Sigmoid colon (tissue), 6 donors: ENCODE measurements at regions not wholly inside any gene's neighbourhood (a gene's known extent, or its start where the extent isn't known, plus 50 kb on each side); places are given as distances from the start of the nearest gene placed in this dataset.
A peak's percentile ranks its signal among the peaks of the same experiment; 100 is the strongest.

Source experiments
- DNase-seq: peaks from one replicate; pipeline ENCODE4 v3.0.0-alpha.2; 2019
- H3K27ac ChIP-seq, 4 donors: fragments of 200-600 bp; sonication (generic); one replicate each; pipeline ENCODE4 v1.5.1; 2016 to 2019; ENCODE audit warnings: mild to moderate bottlenecking in 1 of 4
- H3K27me3 ChIP-seq, 3 donors: fragments of 200-600 bp; sonication (generic); one replicate each; pipeline ENCODE4 v1.5.1; 2019; ENCODE audit warnings: mild to moderate bottlenecking in 1 of 3
- H3K36me3 ChIP-seq, 4 donors: fragments of 200-600 bp; sonication (generic); one replicate each; pipeline ENCODE4 v1.5.1; 2016 to 2019
- H3K4me1 ChIP-seq, 4 donors: fragments of 200-600 bp; sonication (generic); one replicate each; pipeline ENCODE4 v1.5.1; 2017 to 2019
- H3K4me3 ChIP-seq, 4 donors: fragments of 200-600 bp; sonication (generic); one replicate each; pipeline ENCODE4 v1.5.1; 2017 to 2019; ENCODE audit warnings: mild to moderate bottlenecking in 2 of 4, moderate library complexity in 1 of 4
- H3K9me3 ChIP-seq, 4 donors: fragments of 200-600 bp in 3 of 4; sonication (generic) in 3 of 4; one replicate each; pipeline versions ENCODE4 v1.5.1 to v1.6.1; 2013 to 2019
- EP300 ChIP-seq, 4 donors: sonication (generic); formaldehyde crosslinking; IDR thresholded peaks; one replicate each; pipeline ENCODE4 v1.6.1; 2017; ENCODE audit warnings: antibody characterized with exemption in 4 of 4
- POLR2A ChIP-seq, 2 donors: fragments of 450-650 bp; IDR thresholded peaks; one replicate each; pipeline ENCODE4 v1.6.1; 2016; ENCODE audit warnings: antibody characterized with exemption in 2 of 2, mild to moderate bottlenecking in 2 of 2, moderate library complexity in 2 of 2
- POLR2AphosphoS5 ChIP-seq, 4 donors: sonication (generic); formaldehyde crosslinking; IDR thresholded peaks; one replicate each; pipeline ENCODE4 v1.6.1; 2017; ENCODE audit warnings: antibody characterized with exemption in 4 of 4
- WGBS, 2 donors: extraction: QIAGEN DNeasy Blood & Tissue Kit; methylation state at CpG; one replicate each; pipeline ENCODE4 v1.1.7; 2013; 5-methylcytosine and 5-hydroxymethylcytosine counted together
- intact Hi-C: fragments of 100-400 bp; cut with DNase I; formaldehyde crosslinking; loops from one replicate; pipeline ENCODE4 v1.15.1; 2023
- TF ChIP-seq, protein P1 (sequence below), 4 experiments: fragments of 450-650 bp in 3 of 4; fragments of 200-600 bp in 1 of 4; IDR thresholded peaks; one replicate each; pipeline ENCODE4 v1.5.1; 2016 to 2019; ENCODE audit warnings: antibody characterized with exemption in 4 of 4, mild to moderate bottlenecking in 3 of 4, moderate library complexity in 2 of 4
- donor health status: healthy with polysubstance abuse.
- donor health status: healthy.

DNA sequence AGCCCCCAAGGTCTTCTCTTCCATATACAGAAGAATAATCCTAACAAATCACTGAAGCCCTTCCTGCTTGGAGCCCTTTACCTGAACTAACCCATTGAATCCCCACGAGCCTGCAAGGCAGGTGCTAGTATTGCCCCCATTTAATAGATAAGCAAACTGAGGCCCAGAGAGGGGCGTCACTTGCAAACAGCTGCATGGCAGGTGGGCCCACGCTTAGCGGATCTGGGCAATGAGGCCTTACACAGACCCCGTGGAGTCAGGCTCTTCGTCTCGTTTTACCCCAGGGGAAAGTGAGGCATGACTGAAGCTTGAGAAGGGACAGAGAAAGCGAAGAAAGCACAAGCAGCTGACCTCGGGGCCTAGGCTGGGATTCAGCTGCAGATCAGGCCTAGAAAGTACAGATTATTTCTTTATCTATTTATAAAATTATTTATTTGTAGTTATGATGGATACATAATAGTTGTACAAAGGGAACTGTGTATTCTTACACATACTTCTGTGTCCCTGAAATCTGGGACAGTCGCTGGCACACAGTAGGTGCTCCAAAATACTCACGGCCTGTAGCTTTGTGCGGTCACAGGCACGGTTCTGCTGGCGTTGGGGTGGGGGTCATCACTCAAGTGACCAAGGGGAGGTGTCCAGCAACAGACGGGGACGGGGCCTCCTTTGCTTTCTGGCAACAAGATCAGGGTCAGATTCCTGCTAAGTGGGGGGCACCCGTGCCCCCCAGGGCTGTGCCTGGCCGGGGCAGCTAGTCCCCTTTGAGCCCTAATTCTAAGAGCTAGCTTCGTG, 223.2 kb upstream of the GSE1 start:
- no peak for TF ChIP-seq EP300 (IDR thresholded peaks at IDR 0.05)
- TF ChIP-seq POLR2AphosphoS5 (IDR thresholded peaks at IDR 0.05): no peak
- TF ChIP-seq, protein P1, sequence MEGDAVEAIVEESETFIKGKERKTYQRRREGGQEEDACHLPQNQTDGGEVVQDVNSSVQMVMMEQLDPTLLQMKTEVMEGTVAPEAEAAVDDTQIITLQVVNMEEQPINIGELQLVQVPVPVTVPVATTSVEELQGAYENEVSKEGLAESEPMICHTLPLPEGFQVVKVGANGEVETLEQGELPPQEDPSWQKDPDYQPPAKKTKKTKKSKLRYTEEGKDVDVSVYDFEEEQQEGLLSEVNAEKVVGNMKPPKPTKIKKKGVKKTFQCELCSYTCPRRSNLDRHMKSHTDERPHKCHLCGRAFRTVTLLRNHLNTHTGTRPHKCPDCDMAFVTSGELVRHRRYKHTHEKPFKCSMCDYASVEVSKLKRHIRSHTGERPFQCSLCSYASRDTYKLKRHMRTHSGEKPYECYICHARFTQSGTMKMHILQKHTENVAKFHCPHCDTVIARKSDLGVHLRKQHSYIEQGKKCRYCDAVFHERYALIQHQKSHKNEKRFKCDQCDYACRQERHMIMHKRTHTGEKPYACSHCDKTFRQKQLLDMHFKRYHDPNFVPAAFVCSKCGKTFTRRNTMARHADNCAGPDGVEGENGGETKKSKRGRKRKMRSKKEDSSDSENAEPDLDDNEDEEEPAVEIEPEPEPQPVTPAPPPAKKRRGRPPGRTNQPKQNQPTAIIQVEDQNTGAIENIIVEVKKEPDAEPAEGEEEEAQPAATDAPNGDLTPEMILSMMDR (IDR thresholded peaks at IDR 0.05): no peak
- no peak for TF ChIP-seq POLR2A (IDR thresholded peaks at IDR 0.05)
- H3K4me1 ChIP-seq: peaks cover 0 to 56% (median 44%) of the 10 kb centered on the region in 4 donors
- intact Hi-C loops: loop anchor here (10.0 kb wide), 1 partner anchor 325 kb away; no protein-coding TSS in a partner anchor
- peak; percentile 67 for DNase-seq
- H3K4me3 ChIP-seq: no peak overlapping the region
- no peaks in the 10 kb centered on the region for H3K36me3 ChIP-seq
- no peaks in the 10 kb centered on the region for H3K27me3 ChIP-seq
- 63 to 81% methylated on average over 19 of the region's 19 CpGs for WGBS, 2 donors
- H3K27ac ChIP-seq: peak overlapping the region; percentile 81 to 91 (median 86)
- H3K9me3 ChIP-seq: no peaks in the 10 kb centered on the region

DNA sequence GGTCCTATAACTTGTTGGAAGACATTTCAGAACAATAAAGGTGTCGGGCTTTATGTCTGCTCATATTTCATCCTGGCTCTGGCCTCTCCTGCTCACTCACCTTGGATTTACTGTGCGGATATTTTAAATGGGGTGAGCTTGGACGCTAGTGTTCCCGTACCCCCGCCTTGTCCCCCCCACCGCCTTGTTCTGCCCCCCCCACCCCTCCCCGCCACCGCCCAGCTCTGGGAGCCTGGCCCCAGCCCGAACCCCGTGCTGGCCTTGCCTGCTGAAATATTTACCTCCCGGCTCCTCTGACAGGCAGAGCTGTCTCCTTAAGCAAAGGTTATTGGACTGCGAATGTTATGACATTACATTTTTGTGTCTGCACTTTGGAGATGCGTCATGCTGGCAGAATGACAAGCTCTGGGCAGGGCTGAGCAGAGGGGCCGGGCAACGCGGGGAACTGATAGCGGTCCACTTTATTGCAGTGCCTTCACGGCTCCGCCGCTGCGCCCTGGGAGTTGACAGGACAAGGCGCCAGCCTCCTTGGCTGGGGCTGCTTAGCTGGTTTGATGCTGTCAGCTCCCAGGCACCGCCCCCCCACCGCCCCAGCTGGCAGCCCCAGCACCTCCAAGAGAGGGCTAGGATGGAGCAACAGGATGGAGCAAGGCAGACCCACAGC, 222.5 kb upstream of the GSE1 start:
- peak overlapping the region; percentile 81 to 91 (median 86) for H3K27ac ChIP-seq
- no peaks in the 10 kb centered on the region for H3K36me3 ChIP-seq
- peak; percentile 96 for DNase-seq
- H3K27me3 ChIP-seq: no peaks in the 10 kb centered on the region
- no peak overlapping the region for H3K4me3 ChIP-seq
- intact Hi-C loops: loop anchor here (10.0 kb wide), 1 partner anchor 324 kb away; no protein-coding TSS in a partner anchor
- peaks cover 0 to 57% (median 50%) of the 10 kb centered on the region in 4 donors for H3K4me1 ChIP-seq
- H3K9me3 ChIP-seq: no peaks in the 10 kb centered on the region
- TF ChIP-seq EP300 (IDR thresholded peaks at IDR 0.05) (peak in 2 of 4 donors; percentile 30 to 41), POLR2AphosphoS5 (IDR thresholded peaks at IDR 0.05) (peak; percentile 24 to 80 (median 70)), POLR2A (IDR thresholded peaks at IDR 0.05) (no peak)
- WGBS, 2 donors: 17 to 62% methylated on average over 24 of the region's 24 CpGs

DNA sequence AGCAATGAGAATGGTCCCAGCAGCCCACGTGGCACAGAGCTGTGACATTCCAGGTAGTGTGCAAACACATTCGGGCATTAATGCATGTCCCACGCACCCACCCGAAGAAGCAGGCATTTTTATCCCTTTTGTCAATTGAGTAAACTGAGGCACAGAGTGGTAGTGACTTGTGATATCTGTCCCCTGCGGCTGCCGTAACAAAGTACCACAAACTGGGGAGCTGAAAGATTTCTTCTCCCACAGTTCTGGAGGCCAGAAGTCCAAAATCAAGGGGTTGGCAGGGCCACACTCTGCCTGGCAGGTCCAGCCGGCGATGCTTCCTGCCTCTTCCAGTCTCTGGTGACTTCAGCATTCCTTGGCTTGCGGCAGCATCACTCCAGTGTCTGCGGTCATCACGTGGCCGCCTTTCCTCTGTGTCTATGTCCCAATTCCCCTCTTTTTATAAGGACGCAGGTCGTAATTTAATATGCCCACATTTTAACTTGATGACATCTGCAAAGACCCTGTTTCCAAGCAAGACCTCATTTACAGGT, 221.9 kb upstream of the GSE1 start:
- Histone ChIP-seq H3K4me3 (no peak overlapping the region), H3K9me3 (no peaks in the 10 kb centered on the region), H3K27ac (peak overlapping the region; percentile 81 to 91 (median 86)), H3K4me1 (peaks cover 0 to 60% (median 56%) of the 10 kb centered on the region in 4 donors), H3K27me3 (no peaks in the 10 kb centered on the region), H3K36me3 (no peaks in the 10 kb centered on the region)
- peak; percentile 60 for DNase-seq
- intact Hi-C loops: loop anchor here (10.0 kb wide), 1 partner anchor 324 kb away; no protein-coding TSS in a partner anchor
- WGBS, 2 donors: 66 to 84% methylated on average over 14 of the region's 14 CpGs
- no peak for TF ChIP-seq POLR2A (IDR thresholded peaks at IDR 0.05)
- TF ChIP-seq, protein P1 (IDR thresholded peaks at IDR 0.05): no peak
- no peak for TF ChIP-seq POLR2AphosphoS5 (IDR thresholded peaks at IDR 0.05)
- TF ChIP-seq EP300 (IDR thresholded peaks at IDR 0.05): no peak

DNA sequence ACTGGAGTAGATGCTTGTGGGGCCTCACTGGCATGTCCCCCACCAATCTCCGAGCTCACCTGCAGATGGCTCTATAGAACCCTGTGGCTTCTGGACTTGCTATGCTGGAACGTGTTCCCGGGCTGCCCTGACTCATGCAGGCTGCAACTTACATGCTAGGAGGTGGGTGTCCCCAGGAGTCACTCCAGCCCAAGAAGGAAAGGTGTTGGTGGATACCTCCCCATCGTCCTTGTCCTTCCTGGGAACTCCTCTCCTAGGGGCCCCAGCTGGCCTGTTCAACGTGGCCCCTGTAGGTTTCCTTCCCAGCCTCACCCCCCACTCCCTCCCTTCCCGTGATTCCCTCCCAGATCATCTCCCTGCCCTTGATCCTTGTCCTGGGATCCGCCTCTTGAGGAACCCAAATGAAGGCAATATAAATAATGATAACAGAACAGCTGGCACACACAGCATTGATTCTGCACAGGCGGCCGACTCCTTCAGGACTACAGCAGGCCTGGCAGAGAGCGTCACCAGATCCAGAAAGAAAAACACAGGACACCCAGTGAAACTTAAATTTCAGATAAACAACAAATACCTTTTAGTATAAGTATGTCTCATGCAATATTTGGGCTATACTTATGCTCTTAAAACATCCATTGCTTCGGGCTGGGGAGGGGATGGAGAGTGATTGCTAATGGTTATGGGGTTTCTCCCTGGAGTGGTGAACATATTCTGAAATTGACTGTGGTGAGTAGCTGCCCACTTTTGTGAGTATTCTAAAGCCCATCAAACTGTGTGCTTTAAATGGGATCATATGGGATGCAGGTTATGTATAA, 221.1 kb upstream of the GSE1 start:
- H3K36me3 ChIP-seq: no peaks in the 10 kb centered on the region
- intact Hi-C loops: loop anchor here (10.0 kb wide), 1 partner anchor 323 kb away; no protein-coding TSS in a partner anchor
- 36 to 75% methylated on average over 11 of the region's 11 CpGs for WGBS, 2 donors
- no peak overlapping the region for H3K4me3 ChIP-seq
- no peaks in the 10 kb centered on the region for H3K9me3 ChIP-seq
- no peaks in the 10 kb centered on the region for H3K27me3 ChIP-seq
- TF ChIP-seq POLR2A (IDR thresholded peaks at IDR 0.05) (no peak), POLR2AphosphoS5 (IDR thresholded peaks at IDR 0.05) (no peak), EP300 (IDR thresholded peaks at IDR 0.05) (no peak)
- TF ChIP-seq, protein P1 (IDR thresholded peaks at IDR 0.05): no peak
- peak overlapping the region; percentile 81 to 91 (median 86) for H3K27ac ChIP-seq
- DNase-seq: peak; percentile 62
- H3K4me1 ChIP-seq: peaks cover 0 to 67% (median 64%) of the 10 kb centered on the region in 4 donors
